ENCODE measurements at regions not wholly inside any gene's neighbourhood (a gene's known extent, or its start where the extent isn't known, plus 50 kb on each side); places are given as distances from the start of the nearest gene placed in this dataset.

GRCh38 chr10:8705415-8705814 is 650.9 kb downstream of the GATA3 start:
- no peak overlapping the region for H3K4me3 ChIP-seq (ENCODE audit: low read depth in 1 of 2, low read length in 2 of 2)
- H3K27me3 ChIP-seq (ENCODE audit: control insufficient read depth in 1 of 2, insufficient read depth in 2 of 2, low read length in 2 of 2): peaks cover 0 to 4% of the 10 kb centered on the region in 2 donors
- no peaks in the 10 kb centered on the region for H3K36me3 ChIP-seq (ENCODE audit: control insufficient read depth in 2 of 2, insufficient read depth in 2 of 2, low read length in 1 of 2)
- whole genome bisulfite sequencing, 2 donors: 58 to 69% methylated on average over 3 of the region's 3 CpGs
- H3K4me1 ChIP-seq (ENCODE audit: control insufficient read depth in 2 of 2, insufficient read depth in 2 of 2, low read length in 1 of 2): no peaks in the 10 kb centered on the region
- H3K9me3 ChIP-seq (ENCODE audit: control insufficient read depth in 2 of 2, insufficient read depth in 1 of 2, low read depth in 1 of 2, low read length in 1 of 2): no peaks in the 10 kb centered on the region
- no peak overlapping the region for H3K27ac ChIP-seq (ENCODE audit: low read depth in 2 of 2, low read length in 1 of 2)

DNA sequence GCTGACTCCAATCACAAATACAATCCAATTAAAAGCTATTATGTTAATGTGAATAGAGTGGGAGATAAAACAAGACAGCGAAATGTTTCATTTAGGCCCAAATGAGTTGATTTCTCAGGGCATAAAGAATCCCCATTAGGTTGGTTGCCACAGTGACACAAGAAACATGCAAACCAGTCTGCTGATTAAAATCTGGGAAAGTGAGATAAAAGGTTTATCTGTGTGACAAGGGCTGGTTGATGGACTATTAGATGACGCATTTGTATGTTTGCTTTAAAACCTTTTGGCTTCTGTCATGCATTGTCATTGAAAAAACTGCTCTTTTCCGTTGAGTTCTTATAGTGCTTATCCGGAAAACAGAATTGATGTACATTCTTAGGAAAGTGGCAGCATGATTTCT is 658.2 kb downstream of the GATA3 start:
- Histone ChIP-seq H3K27me3 (ENCODE audit: control insufficient read depth in 1 of 2, insufficient read depth in 2 of 2, low read length in 2 of 2) (peaks cover 0 to 4% of the 10 kb centered on the region in 2 donors), H3K27ac (ENCODE audit: low read depth in 2 of 2, low read length in 1 of 2) (no peak overlapping the region), H3K4me1 (ENCODE audit: control insufficient read depth in 2 of 2, insufficient read depth in 2 of 2, low read length in 1 of 2) (no peaks in the 10 kb centered on the region), H3K9me3 (ENCODE audit: control insufficient read depth in 2 of 2, insufficient read depth in 1 of 2, low read depth in 1 of 2, low read length in 1 of 2) (no peaks in the 10 kb centered on the region), H3K4me3 (ENCODE audit: low read depth in 1 of 2, low read length in 2 of 2) (no peak overlapping the region), H3K36me3 (ENCODE audit: control insufficient read depth in 2 of 2, insufficient read depth in 2 of 2, low read length in 1 of 2) (no peaks in the 10 kb centered on the region)
- 54 to 73% methylated on average over 4 of the region's 4 CpGs for WGBS, 2 donors

DNA sequence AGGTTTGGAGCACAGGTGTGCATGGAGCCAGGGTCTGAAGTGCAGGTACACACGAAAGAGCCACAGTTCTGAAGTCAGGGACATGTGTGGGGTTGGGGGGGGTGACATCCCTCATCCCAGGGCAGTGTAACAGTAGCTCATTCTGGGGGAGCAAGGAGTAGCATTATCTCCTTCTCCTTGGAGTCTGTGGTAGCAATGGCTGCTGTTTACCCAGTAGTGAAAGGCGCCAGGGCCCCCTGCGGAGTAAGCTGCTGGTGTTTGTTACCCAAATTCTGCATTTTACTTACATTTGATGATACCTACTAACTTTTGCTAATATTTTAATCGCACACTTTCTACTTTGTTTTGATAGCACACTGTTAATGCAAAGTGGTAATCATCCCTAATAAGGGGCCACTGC is 665.5 kb downstream of the GATA3 start:
- Histone ChIP-seq H3K27ac (ENCODE audit: low read depth in 2 of 2, low read length in 1 of 2) (no peak overlapping the region), H3K9me3 (ENCODE audit: control insufficient read depth in 2 of 2, insufficient read depth in 1 of 2, low read depth in 1 of 2, low read length in 1 of 2) (peaks cover 0 to 2% of the 10 kb centered on the region in 2 donors), H3K4me1 (ENCODE audit: control insufficient read depth in 2 of 2, insufficient read depth in 2 of 2, low read length in 1 of 2) (no peaks in the 10 kb centered on the region), H3K4me3 (ENCODE audit: low read depth in 1 of 2, low read length in 2 of 2) (no peak overlapping the region), H3K36me3 (ENCODE audit: control insufficient read depth in 2 of 2, insufficient read depth in 2 of 2, low read length in 1 of 2) (no peaks in the 10 kb centered on the region), H3K27me3 (ENCODE audit: control insufficient read depth in 1 of 2, insufficient read depth in 2 of 2, low read length in 2 of 2) (no peaks in the 10 kb centered on the region)
- WGBS, 2 donors: 81 to 88% methylated on average over 4 of the region's 4 CpGs

DNA sequence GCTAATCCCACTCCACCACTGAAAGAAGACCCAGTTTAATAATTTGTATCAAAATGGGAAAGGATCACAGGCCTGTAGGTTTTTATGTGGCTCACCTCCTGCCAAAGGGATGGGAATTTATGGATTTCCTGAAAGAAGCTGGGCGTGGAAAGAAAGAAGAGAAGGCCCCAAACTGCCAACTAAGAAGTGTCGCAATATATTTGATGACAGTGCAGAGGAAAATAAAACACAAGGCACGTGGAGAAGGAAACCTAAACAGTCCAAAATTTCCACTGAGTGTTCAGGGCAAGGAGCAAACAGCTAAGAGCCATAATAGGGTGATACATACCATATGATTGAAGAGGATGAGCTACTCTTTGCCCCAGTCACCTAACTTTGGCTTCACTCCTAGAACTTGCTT is 667.2 kb downstream of the GATA3 start:
- WGBS, 2 donors: 39 to 61% methylated on average over 3 of the region's 3 CpGs
- H3K9me3 ChIP-seq (ENCODE audit: control insufficient read depth in 2 of 2, insufficient read depth in 1 of 2, low read depth in 1 of 2, low read length in 1 of 2): peaks cover 0 to 2% of the 10 kb centered on the region in 2 donors
- no peaks in the 10 kb centered on the region for H3K27me3 ChIP-seq (ENCODE audit: control insufficient read depth in 1 of 2, insufficient read depth in 2 of 2, low read length in 2 of 2)
- no peaks in the 10 kb centered on the region for H3K36me3 ChIP-seq (ENCODE audit: control insufficient read depth in 2 of 2, insufficient read depth in 2 of 2, low read length in 1 of 2)
- H3K4me3 ChIP-seq (ENCODE audit: low read depth in 1 of 2, low read length in 2 of 2): no peak overlapping the region
- H3K4me1 ChIP-seq (ENCODE audit: control insufficient read depth in 2 of 2, insufficient read depth in 2 of 2, low read length in 1 of 2): no peaks in the 10 kb centered on the region
- H3K27ac ChIP-seq (ENCODE audit: low read depth in 2 of 2, low read length in 1 of 2): no peak overlapping the region

DNA sequence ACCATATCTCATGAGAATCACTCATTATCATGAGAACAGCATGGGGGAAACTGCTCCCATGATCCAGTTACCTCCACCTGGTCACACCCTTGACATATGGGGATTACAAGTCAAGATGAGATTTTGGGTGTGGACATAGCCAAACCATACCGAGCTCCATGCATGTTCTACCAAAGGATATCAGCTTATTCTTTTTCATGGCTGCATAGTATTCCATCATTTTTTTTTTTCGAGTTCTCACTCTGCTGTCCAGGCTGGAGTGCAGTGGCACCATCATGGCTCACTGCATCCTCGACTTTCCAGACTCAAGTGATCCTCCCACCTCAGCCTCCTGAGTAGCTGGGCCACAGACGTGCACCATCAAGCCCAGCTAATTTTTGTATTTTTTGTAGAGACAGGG is 668.3 kb downstream of the GATA3 start:
- WGBS, 2 donors: 81 to 82% methylated on average over 4 of the region's 4 CpGs
- H3K9me3 ChIP-seq (ENCODE audit: control insufficient read depth in 2 of 2, insufficient read depth in 1 of 2, low read depth in 1 of 2, low read length in 1 of 2): peaks cover 0 to 2% of the 10 kb centered on the region in 2 donors
- H3K27me3 ChIP-seq (ENCODE audit: control insufficient read depth in 1 of 2, insufficient read depth in 2 of 2, low read length in 2 of 2): no peaks in the 10 kb centered on the region
- H3K4me3 ChIP-seq (ENCODE audit: low read depth in 1 of 2, low read length in 2 of 2): no peak overlapping the region
- H3K27ac ChIP-seq (ENCODE audit: low read depth in 2 of 2, low read length in 1 of 2): no peak overlapping the region
- H3K36me3 ChIP-seq (ENCODE audit: control insufficient read depth in 2 of 2, insufficient read depth in 2 of 2, low read length in 1 of 2): no peaks in the 10 kb centered on the region
- no peaks in the 10 kb centered on the region for H3K4me1 ChIP-seq (ENCODE audit: control insufficient read depth in 2 of 2, insufficient read depth in 2 of 2, low read length in 1 of 2)

DNA sequence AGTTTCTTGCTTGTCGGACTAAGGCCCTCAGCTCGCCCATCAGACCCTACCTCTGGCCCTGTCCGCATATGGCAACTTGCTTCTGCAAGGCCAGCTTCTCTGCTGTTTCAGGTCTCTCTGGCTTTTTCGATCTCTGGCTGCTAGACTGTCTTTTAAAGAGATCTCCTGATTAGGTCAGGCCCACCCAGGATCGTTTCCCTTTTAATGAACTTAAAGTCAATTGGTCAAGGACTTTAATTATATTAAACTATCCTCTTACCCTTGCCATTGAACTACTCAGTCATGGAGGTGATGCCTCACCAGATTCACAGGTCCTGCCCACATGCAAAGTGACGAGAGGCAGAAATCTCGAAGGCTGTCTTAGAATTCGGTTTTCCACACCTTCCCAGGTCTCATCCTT is 670.9 kb downstream of the GATA3 start:
- Histone ChIP-seq H3K27ac (ENCODE audit: low read depth in 2 of 2, low read length in 1 of 2) (no peak overlapping the region), H3K4me3 (ENCODE audit: low read depth in 1 of 2, low read length in 2 of 2) (no peak overlapping the region), H3K27me3 (ENCODE audit: control insufficient read depth in 1 of 2, insufficient read depth in 2 of 2, low read length in 2 of 2) (no peaks in the 10 kb centered on the region), H3K9me3 (ENCODE audit: control insufficient read depth in 2 of 2, insufficient read depth in 1 of 2, low read depth in 1 of 2, low read length in 1 of 2) (no peaks in the 10 kb centered on the region), H3K4me1 (ENCODE audit: control insufficient read depth in 2 of 2, insufficient read depth in 2 of 2, low read length in 1 of 2) (no peaks in the 10 kb centered on the region), H3K36me3 (ENCODE audit: control insufficient read depth in 2 of 2, insufficient read depth in 2 of 2, low read length in 1 of 2) (no peaks in the 10 kb centered on the region)
- WGBS, 2 donors: 83 to 92% methylated on average over 8 of the region's 8 CpGs

DNA sequence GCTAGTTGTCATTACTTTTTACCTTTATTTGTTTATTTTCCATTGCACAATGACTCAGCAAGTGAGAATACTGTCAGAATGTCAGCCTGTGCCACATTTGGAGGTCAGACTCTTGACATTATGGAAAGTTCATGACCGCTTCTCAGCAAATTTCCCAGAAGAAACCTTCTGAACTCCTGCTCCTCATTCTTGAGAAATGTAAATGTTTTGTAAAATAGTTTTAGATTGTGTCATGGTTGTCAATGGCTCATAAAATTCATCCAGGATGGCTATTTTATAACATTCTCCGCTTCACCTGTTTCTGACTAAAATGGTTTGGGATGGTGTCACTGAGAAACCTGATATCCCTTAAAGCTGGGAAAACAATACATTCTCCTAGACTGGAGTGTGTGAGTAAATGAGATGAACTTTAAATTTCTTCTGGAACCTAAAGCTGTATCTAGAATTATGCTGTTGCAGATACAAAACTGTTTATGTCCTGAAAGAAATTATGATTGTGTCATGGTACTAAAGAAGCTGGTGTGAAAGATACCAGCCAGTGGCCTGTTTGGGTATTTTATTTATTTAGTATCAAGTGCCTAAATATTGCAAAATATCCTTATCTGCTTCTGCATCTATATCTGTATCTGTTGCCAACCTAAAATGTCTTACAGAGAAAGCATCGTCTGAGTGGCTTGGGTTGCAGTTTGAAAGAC is 671.7 kb downstream of the GATA3 start:
- H3K27ac ChIP-seq (ENCODE audit: low read depth in 2 of 2, low read length in 1 of 2): no peak overlapping the region
- H3K36me3 ChIP-seq (ENCODE audit: control insufficient read depth in 2 of 2, insufficient read depth in 2 of 2, low read length in 1 of 2): no peaks in the 10 kb centered on the region
- H3K9me3 ChIP-seq (ENCODE audit: control insufficient read depth in 2 of 2, insufficient read depth in 1 of 2, low read depth in 1 of 2, low read length in 1 of 2): no peaks in the 10 kb centered on the region
- no peak overlapping the region for H3K4me3 ChIP-seq (ENCODE audit: low read depth in 1 of 2, low read length in 2 of 2)
- no peaks in the 10 kb centered on the region for H3K27me3 ChIP-seq (ENCODE audit: control insufficient read depth in 1 of 2, insufficient read depth in 2 of 2, low read length in 2 of 2)
- H3K4me1 ChIP-seq (ENCODE audit: control insufficient read depth in 2 of 2, insufficient read depth in 2 of 2, low read length in 1 of 2): no peaks in the 10 kb centered on the region
- 81 to 84% methylated on average over 3 of the region's 3 CpGs for WGBS, 2 donors

- H3K4me1 ChIP-seq (ENCODE audit: control insufficient read depth in 2 of 2, insufficient read depth in 2 of 2, low read length in 1 of 2): no peaks in the 10 kb centered on the region
- no peaks in the 10 kb centered on the region for H3K27me3 ChIP-seq (ENCODE audit: control insufficient read depth in 1 of 2, insufficient read depth in 2 of 2, low read length in 2 of 2)
- H3K4me3 ChIP-seq (ENCODE audit: low read depth in 1 of 2, low read length in 2 of 2): no peak overlapping the region
- H3K9me3 ChIP-seq (ENCODE audit: control insufficient read depth in 2 of 2, insufficient read depth in 1 of 2, low read depth in 1 of 2, low read length in 1 of 2): no peaks in the 10 kb centered on the region
- no peak overlapping the region for H3K27ac ChIP-seq (ENCODE audit: low read depth in 2 of 2, low read length in 1 of 2)
- H3K36me3 ChIP-seq (ENCODE audit: control insufficient read depth in 2 of 2, insufficient read depth in 2 of 2, low read length in 1 of 2): no peaks in the 10 kb centered on the region
- WGBS, 2 donors: 46 to 48% methylated on average over 5 of the region's 5 CpGs
Measured at GRCh38 chr10:8726779-8727084, 672.2 kb downstream of the GATA3 start.

GRCh38 chr10:8731121-8732095 is 676.9 kb downstream of the GATA3 start:
- H3K9me3 ChIP-seq (ENCODE audit: control insufficient read depth in 2 of 2, insufficient read depth in 1 of 2, low read depth in 1 of 2, low read length in 1 of 2): no peaks in the 10 kb centered on the region
- no peak overlapping the region for H3K27ac ChIP-seq (ENCODE audit: low read depth in 2 of 2, low read length in 1 of 2)

More at GRCh38 chr10:8731121-8732095, 676.9 kb downstream of the GATA3 start:
- no peaks in the 10 kb centered on the region for H3K4me1 ChIP-seq (ENCODE audit: control insufficient read depth in 2 of 2, insufficient read depth in 2 of 2, low read length in 1 of 2)
- WGBS, 2 donors: 80% methylated on average over 18 of the region's 18 CpGs
- no peaks in the 10 kb centered on the region for H3K27me3 ChIP-seq (ENCODE audit: control insufficient read depth in 1 of 2, insufficient read depth in 2 of 2, low read length in 2 of 2)
- H3K4me3 ChIP-seq (ENCODE audit: low read depth in 1 of 2, low read length in 2 of 2): no peak overlapping the region
- no peaks in the 10 kb centered on the region for H3K36me3 ChIP-seq (ENCODE audit: control insufficient read depth in 2 of 2, insufficient read depth in 2 of 2, low read length in 1 of 2)

Measured in esophagus (tissue), 2 donors.